K562 (cell line): ENCODE measurements at regions not wholly inside any gene's neighbourhood (a gene's known extent, or its start where the extent isn't known, plus 50 kb on each side); places are given as distances from the start of the nearest gene placed in this dataset.
A peak's percentile ranks its signal among the peaks of the same experiment; 100 is the strongest.
"Not testable (repeated sequence)": the region's sequence is repeated elsewhere in the genome, so short reads cannot be mapped to it uniquely, and the experiment has no call there.

Experiments used
- ATAC-seq: fragments of 200-7000 bp; cut with Tn5 transposase; 3 replicates; pipeline ENCODE4 v1.9.1; 2020; ENCODE audit warnings: moderate library complexity
- BruUV-seq: library from RNA; stranded (reverse); fragments of 400-500 nt; replicated peaks from 2 replicates; lab custom pipeline; 2021; lab: Mats Ljungman, UMichigan
- CTCF ChIA-PET: fragments of 300-600 bp; formaldehyde crosslinking; extraction: SDS; loops from one replicate; lab custom pipeline; 2021; ENCODE audit warnings: low intra/inter-chr PET ratio; lab: Yijun Ruan, JAX
- POLR2A ChIA-PET: fragments of 300-600, 350-650 bp; sonication (Branson Sonifier 250); formaldehyde crosslinking; extraction: SDS; loops from one replicate; lab custom pipeline; 2021; ENCODE audit warnings: antibody characterized with exemption, inconsistent platforms; lab: Yijun Ruan, JAX
- DNase-seq, 4 experiments: peaks; one replicate each; pipeline versions ENCODE4 v3.0.0 to v3.0.0-alpha.2; 2011 to 2018; ENCODE audit warnings: low spot score in 3 of 4, mixed read lengths in 3 of 4; ENCODE audit errors: extremely low read depth in 1 of 4
- FAIRE-seq: peaks from 2 replicates; lab custom pipeline; 2011; peaks lifted over from hg19 to GRCh38; lab: Jason Lieb, UNC
- H2AFZ ChIP-seq: 2 replicates; pipeline ENCODE4 v1.6.0; 2011; ENCODE audit warnings: low read depth, low read length, control low read depth, inconsistent platforms
- H3K27ac ChIP-seq: fragments of 200-600 bp; 3 replicates; pipeline ENCODE4 v1.8.0; 2011; ENCODE audit warnings: low read depth, mild to moderate bottlenecking, control low read depth, inconsistent platforms, low read length, moderate library complexity, mixed read lengths; ENCODE audit errors: extremely low read depth
- H3K27me3 ChIP-seq, 2 experiments: fragments of 300-600 bp in 1 of 2; 2 replicates in 1 of 2; 3 replicates in 1 of 2; pipeline versions ENCODE4 v1.6.0 to v1.8.0; 2011; ENCODE audit warnings: inconsistent platforms in 2 of 2, low read length in 2 of 2, mild to moderate bottlenecking in 1 of 2, mixed read lengths in 1 of 2, moderate library complexity in 1 of 2; ENCODE audit not compliant: control insufficient read depth in 2 of 2, insufficient read depth in 2 of 2
- H3K36me3 ChIP-seq: fragments of 300-600 bp; 3 replicates; pipeline ENCODE4 v1.8.0; 2011; ENCODE audit warnings: mild to moderate bottlenecking, low read length, inconsistent platforms; ENCODE audit not compliant: control insufficient read depth, insufficient read depth
- H3K4me1 ChIP-seq, 2 experiments: fragments of 200-600 bp in 1 of 2; replicated peaks in 1 of 2; 2 replicates in 1 of 2; 3 replicates in 1 of 2; pipeline versions ENCODE4 v1.5.1 to v1.8.0; 2011; ENCODE audit warnings: inconsistent platforms in 2 of 2, low read length in 2 of 2, mild to moderate bottlenecking in 1 of 2, mixed read lengths in 1 of 2, moderate library complexity in 1 of 2; ENCODE audit not compliant: control insufficient read depth in 2 of 2, insufficient read depth in 2 of 2
- H3K4me2 ChIP-seq: 2 replicates; pipeline ENCODE4 v1.6.1; 2011; ENCODE audit warnings: low read length, control low read depth, inconsistent platforms, mixed read lengths; ENCODE audit not compliant: insufficient read depth
- H3K4me3 ChIP-seq: fragments of 200-600 bp; sonication (generic), shearing (Covaris generic); 2 replicates; pipeline ENCODE4 v1.5.1; 2016; ENCODE audit warnings: control low read depth, inconsistent platforms
- H3K79me2 ChIP-seq: fragments of 200-600 bp; 3 replicates; pipeline ENCODE4 v1.8.0; 2011; ENCODE audit warnings: low read length, inconsistent platforms; ENCODE audit not compliant: control insufficient read depth, insufficient read depth
- H3K9ac ChIP-seq, 2 experiments: 2 replicates each; pipeline versions ENCODE4 v1.6.0 to v1.6.1; 2011; ENCODE audit warnings: low read depth in 2 of 2, low read length in 2 of 2, control low read depth in 1 of 2, inconsistent platforms in 1 of 2, mild to moderate bottlenecking in 1 of 2, mixed read lengths in 1 of 2; ENCODE audit not compliant: insufficient read depth in 1 of 2
- H3K9me1 ChIP-seq: one replicate; pipeline ENCODE4 v1.6.0; 2011; ENCODE audit warnings: inconsistent platforms, mild to moderate bottlenecking, low read length, moderate library complexity; ENCODE audit not compliant: control insufficient read depth, insufficient read depth
- H3K9me3 ChIP-seq: replicated peaks from 2 replicates; pipeline ENCODE4 v1.5.1; 2011; ENCODE audit warnings: low read depth, low read length, inconsistent platforms; ENCODE audit not compliant: control insufficient read depth, insufficient read depth
- H4K20me1 ChIP-seq: replicated peaks from 2 replicates; pipeline ENCODE4 v1.6.1; 2011; ENCODE audit warnings: low read length, inconsistent platforms, mixed read lengths; ENCODE audit not compliant: control insufficient read depth, insufficient read depth
- ETV1 ChIP-seq: fragments of 450-650 bp; conservative IDR thresholded peaks from 2 replicates; pipeline ENCODE4 v1.6.1; 2016; ENCODE audit warnings: missing genetic modification characterization, control low read depth, low read depth, missing compliant biosample characterization
- NCOA4 ChIP-seq: fragments of 450-650 bp; IDR thresholded peaks from 2 replicates; pipeline ENCODE4 v1.6.1; 2018; ENCODE audit warnings: mild to moderate bottlenecking; ENCODE audit not compliant: partially characterized antibody
- NR3C1 ChIP-seq: sonication (generic); formaldehyde crosslinking; IDR thresholded peaks from 2 replicates; pipeline ENCODE4 v1.8.1; 2022; ENCODE audit warnings: missing genetic modification reagents
- POLR2AphosphoS5 ChIP-seq: IDR thresholded peaks from 2 replicates; pipeline ENCODE4 v1.6.1; 2011; ENCODE audit warnings: mild to moderate bottlenecking, low read depth, low read length, moderate library complexity; ENCODE audit not compliant: control insufficient read depth, insufficient read depth
- TEAD2 ChIP-seq: fragments of 450-650 bp; IDR thresholded peaks from 2 replicates; pipeline ENCODE4 v1.6.1; 2016; ENCODE audit warnings: missing genetic modification characterization, control low read depth, missing compliant biosample characterization
- TRIM24 ChIP-seq, 2 experiments: fragments of 450-650 bp; IDR thresholded peaks; 2 replicates each; pipeline ENCODE4 v1.6.1; 2016
- ZBTB1 ChIP-seq: sonication (generic); formaldehyde crosslinking; IDR thresholded peaks from 2 replicates; pipeline ENCODE4 v1.8.1; 2023; ENCODE audit warnings: missing genetic modification reagents, low read depth, mild to moderate bottlenecking, borderline replicate concordance
- ZNF175 ChIP-seq: fragments of 200-800 bp; sonication (Bioruptor generic); IDR thresholded peaks from 2 replicates; pipeline ENCODE4 v1.6.1; 2016; ENCODE audit warnings: low read depth, mild to moderate bottlenecking, missing genetic modification characterization, missing compliant biosample characterization
- ZNF274 ChIP-seq: IDR thresholded peaks from 2 replicates; pipeline ENCODE4 v1.6.1; 2011; ENCODE audit warnings: low read depth, mild to moderate bottlenecking, low read length, moderate library complexity, borderline replicate concordance
- WGBS: fragments of 100-300 bp; shearing (Covaris generic); methylation state at CpG from one replicate; pipeline ENCODE4 v1.1.6; 2016; ENCODE audit warnings: low coverage, mixed read lengths; ENCODE audit not compliant: insufficient coverage; ENCODE audit errors: missing lambda C conversion rate; 5-methylcytosine and 5-hydroxymethylcytosine counted together
- in situ Hi-C: fragments of 300-500 bp; cut with MboI; formaldehyde crosslinking; loops from 4 replicates; pipeline ENCODE4 v1.15.0; 2018; ENCODE audit warnings: inconsistent platforms, mixed read lengths
- intact Hi-C: fragments of 100-400 bp; cut with micrococcal nuclease; formaldehyde crosslinking; loops from 2 replicates; pipeline ENCODE4 v1.14.2; 2022
- TF ChIP-seq, protein P1 (sequence below), 3 experiments: fragments of 200-800 bp in 1 of 3; fragments of 250-450 bp in 1 of 3; fragments of 450-650 bp in 1 of 3; sonication (Bioruptor Pico) in 1 of 3; sonication (Bioruptor generic) in 1 of 3; formaldehyde crosslinking in 1 of 3; IDR thresholded peaks; 2 replicates each; pipeline versions ENCODE4 v1.6.1 to v1.8.0; 2016 to 2022; ENCODE audit warnings: mild to moderate bottlenecking in 2 of 3, missing genetic modification characterization in 2 of 3, missing compliant biosample characterization in 1 of 3, moderate library complexity in 1 of 3
- TF ChIP-seq, protein P2 (sequence below), 2 experiments: fragments of 150-350 bp in 1 of 2; IDR thresholded peaks; 2 replicates each; pipeline ENCODE4 v1.6.1; 2012 to 2016; ENCODE audit warnings: low read depth in 2 of 2, low read length in 2 of 2, mild to moderate bottlenecking in 1 of 2, moderate library complexity in 1 of 2

DNA sequence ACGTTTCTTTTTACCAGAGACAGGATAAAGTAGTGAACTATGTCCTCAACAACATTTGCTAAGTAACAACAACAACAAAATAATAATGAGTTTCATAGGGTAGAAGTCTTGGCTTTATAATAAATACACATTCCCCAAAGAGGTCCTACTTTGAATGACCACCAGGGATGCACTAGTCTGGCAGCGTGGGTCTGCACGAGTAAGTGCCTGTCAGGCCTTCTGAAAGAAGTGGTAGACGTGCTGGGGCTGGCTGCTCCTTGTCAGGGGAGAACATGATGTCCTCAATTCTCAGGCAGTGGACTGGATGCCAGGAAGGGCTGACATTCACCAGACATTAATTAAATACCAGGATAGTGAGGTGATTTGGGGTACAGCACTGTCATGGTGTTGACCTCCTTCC, 331.1 kb downstream of the TMEM38B start:
- in situ Hi-C loops, result no loop called here

DNA sequence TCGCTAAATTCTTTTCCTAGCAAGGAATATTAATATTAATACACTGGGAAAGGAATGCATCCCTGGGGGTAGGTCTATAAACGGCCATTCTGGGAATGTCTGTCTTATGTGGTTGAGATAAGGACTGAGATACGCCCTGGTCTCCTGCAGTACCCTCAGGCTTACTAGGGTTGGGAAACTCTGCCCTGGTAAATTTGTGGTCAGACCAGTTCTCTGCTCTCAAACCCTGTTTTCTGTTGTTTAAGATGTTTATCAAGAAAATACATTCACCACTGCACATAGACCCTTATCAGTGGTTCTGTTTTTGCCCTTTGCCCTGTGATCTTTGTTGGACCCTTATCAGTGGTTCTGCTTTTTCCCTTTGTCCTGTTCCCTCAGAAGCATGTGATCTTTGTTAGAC, 335.8 kb downstream of the TMEM38B start:
- H3K9me3 ChIP-seq, CTCF ChIA-PET, H3K4me3 ChIP-seq, intact Hi-C loops, H3K27ac ChIP-seq, ATAC-seq, H2AFZ ChIP-seq, FAIRE-seq, H3K36me3 ChIP-seq, BruUV-seq, POLR2A ChIA-PET, H3K27me3 ChIP-seq, DNase-seq, H4K20me1 ChIP-seq, H3K9ac ChIP-seq, in situ Hi-C loops, H3K4me1 ChIP-seq, H3K4me2 ChIP-seq, H3K79me2 ChIP-seq, H3K9me1 ChIP-seq: not testable (repeated sequence)
- WGBS, result 0% methylated on average over 3 of the region's 3 CpGs

More for the DNA sequence above, 331.1 kb downstream of the TMEM38B start:
- Histone ChIP-seq H3K27me3 (no peaks in the 10 kb centered on the region), H3K27ac (no peak overlapping the region), H3K9me3 (no peaks in the 10 kb centered on the region), H3K9me1 (no peaks in the 10 kb centered on the region), H4K20me1 (no peaks in the 10 kb centered on the region), H3K4me2 (no peak overlapping the region), H3K4me1 (no peaks in the 10 kb centered on the region), H3K36me3 (no peaks in the 10 kb centered on the region)
- DNase-seq, result no peak
- BruUV-seq, result no TSS peak
- ChIA-PET CTCF (no interaction called here), POLR2A (no interaction called here)
- no peak for FAIRE-seq
- intact Hi-C loops, result no loop called here
- TF ChIP-seq, protein P1, sequence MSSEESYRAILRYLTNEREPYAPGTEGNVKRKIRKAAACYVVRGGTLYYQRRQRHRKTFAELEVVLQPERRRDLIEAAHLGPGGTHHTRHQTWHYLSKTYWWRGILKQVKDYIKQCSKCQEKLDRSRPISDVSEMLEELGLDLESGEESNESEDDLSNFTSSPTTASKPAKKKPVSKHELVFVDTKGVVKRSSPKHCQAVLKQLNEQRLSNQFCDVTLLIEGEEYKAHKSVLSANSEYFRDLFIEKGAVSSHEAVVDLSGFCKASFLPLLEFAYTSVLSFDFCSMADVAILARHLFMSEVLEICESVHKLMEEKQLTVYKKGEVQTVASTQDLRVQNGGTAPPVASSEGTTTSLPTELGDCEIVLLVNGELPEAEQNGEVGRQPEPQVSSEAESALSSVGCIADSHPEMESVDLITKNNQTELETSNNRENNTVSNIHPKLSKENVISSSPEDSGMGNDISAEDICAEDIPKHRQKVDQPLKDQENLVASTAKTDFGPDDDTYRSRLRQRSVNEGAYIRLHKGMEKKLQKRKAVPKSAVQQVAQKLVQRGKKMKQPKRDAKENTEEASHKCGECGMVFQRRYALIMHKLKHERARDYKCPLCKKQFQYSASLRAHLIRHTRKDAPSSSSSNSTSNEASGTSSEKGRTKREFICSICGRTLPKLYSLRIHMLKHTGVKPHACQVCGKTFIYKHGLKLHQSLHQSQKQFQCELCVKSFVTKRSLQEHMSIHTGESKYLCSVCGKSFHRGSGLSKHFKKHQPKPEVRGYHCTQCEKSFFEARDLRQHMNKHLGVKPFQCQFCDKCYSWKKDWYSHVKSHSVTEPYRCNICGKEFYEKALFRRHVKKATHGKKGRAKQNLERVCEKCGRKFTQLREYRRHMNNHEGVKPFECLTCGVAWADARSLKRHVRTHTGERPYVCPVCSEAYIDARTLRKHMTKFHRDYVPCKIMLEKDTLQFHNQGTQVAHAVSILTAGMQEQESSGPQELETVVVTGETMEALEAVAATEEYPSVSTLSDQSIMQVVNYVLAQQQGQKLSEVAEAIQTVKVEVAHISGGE (CRISPR knock-in tag; IDR thresholded peaks at IDR 0.05), result no peak
- TF ChIP-seq TEAD2 (tag), result no peak
- no peak for TF ChIP-seq ETV1 (tag)
- no peak for TF ChIP-seq NR3C1 (CRISPR knock-in tag)
- TF ChIP-seq NCOA4, result no peak
- TF ChIP-seq POLR2AphosphoS5, result no peak
- no peak for TF ChIP-seq ZBTB1 (CRISPR knock-in tag)
- no peak for TF ChIP-seq ZNF274
- no peak for TF ChIP-seq ZNF175 (CRISPR knock-in tag)
- TF ChIP-seq TRIM24 (IDR thresholded peaks at IDR 0.05), result no peak
- TF ChIP-seq, protein P2, sequence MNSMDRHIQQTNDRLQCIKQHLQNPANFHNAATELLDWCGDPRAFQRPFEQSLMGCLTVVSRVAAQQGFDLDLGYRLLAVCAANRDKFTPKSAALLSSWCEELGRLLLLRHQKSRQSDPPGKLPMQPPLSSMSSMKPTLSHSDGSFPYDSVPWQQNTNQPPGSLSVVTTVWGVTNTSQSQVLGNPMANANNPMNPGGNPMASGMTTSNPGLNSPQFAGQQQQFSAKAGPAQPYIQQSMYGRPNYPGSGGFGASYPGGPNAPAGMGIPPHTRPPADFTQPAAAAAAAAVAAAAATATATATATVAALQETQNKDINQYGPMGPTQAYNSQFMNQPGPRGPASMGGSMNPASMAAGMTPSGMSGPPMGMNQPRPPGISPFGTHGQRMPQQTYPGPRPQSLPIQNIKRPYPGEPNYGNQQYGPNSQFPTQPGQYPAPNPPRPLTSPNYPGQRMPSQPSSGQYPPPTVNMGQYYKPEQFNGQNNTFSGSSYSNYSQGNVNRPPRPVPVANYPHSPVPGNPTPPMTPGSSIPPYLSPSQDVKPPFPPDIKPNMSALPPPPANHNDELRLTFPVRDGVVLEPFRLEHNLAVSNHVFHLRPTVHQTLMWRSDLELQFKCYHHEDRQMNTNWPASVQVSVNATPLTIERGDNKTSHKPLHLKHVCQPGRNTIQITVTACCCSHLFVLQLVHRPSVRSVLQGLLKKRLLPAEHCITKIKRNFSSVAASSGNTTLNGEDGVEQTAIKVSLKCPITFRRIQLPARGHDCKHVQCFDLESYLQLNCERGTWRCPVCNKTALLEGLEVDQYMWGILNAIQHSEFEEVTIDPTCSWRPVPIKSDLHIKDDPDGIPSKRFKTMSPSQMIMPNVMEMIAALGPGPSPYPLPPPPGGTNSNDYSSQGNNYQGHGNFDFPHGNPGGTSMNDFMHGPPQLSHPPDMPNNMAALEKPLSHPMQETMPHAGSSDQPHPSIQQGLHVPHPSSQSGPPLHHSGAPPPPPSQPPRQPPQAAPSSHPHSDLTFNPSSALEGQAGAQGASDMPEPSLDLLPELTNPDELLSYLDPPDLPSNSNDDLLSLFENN (IDR thresholded peaks at IDR 0.05; ENCODE audit: low read depth in 2 of 2, low read length in 2 of 2), result no peak
- TF ChIP-seq, all 486 proteins: peak for 0
- whole genome bisulfite sequencing, result 1% methylated on average over 4 of the region's 4 CpGs
- H3K9ac ChIP-seq, result no peak overlapping the region
- ATAC-seq, result peak; percentile 62; the same call in 2 of the 3 replicates
- H3K4me3 ChIP-seq, result no peak overlapping the region
- H3K79me2 ChIP-seq, result no peaks in the 10 kb centered on the region
- no peak overlapping the region for H2AFZ ChIP-seq
